ENCODE measurements at regions not wholly inside any gene's neighbourhood (a gene's known extent, or its start where the extent isn't known, plus 50 kb on each side); places are given as distances from the start of the nearest gene placed in this dataset.
"Not testable (repeated sequence)": the region's sequence is repeated elsewhere in the genome, so short reads cannot be mapped to it uniquely, and the experiment has no call there.

DNA sequence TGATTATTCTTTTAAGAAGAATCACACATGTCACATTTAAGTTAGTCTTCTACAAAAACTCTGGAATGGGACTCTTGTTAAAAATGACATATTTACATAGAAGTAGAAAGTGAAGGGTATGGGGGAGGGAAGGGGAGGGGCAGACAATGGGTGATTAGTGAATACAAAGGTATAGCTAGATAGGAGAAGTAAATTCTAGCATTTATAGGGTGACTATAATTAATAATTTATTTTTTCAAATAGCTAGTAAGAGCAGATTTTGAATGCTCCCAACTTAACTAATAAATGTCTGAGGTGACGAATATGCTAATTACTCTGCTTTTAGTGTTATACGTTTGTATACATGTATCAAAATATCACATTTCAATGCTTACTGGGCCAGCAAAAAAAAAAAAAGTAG is 59.4 kb downstream of the BLTP3B start:
- no CpG with 5 or more reads among the region's 2 CpGs for WGBS (ENCODE audit: insufficient coverage)
- Histone ChIP-seq H3K9me3 (ENCODE audit: control insufficient read depth, insufficient read depth, low read length) (peaks cover 2% of the 10 kb centered on the region), H3K27ac (ENCODE audit: low read depth, low read length) (no peak overlapping the region), H3K27me3 (ENCODE audit: control insufficient read depth, insufficient read depth, low read length) (no peaks in the 10 kb centered on the region), H3K4me3 (ENCODE audit: low read depth, low read length) (no peak overlapping the region), H3K4me1 (ENCODE audit: control insufficient read depth, insufficient read depth, low read length) (no peaks in the 10 kb centered on the region), H3K36me3 (ENCODE audit: control insufficient read depth, insufficient read depth, low read length) (peaks cover 23% of the 10 kb centered on the region)
- DNase-seq (ENCODE audit: low read depth in 4 of 6, low spot score in 6 of 6): no peak

DNA sequence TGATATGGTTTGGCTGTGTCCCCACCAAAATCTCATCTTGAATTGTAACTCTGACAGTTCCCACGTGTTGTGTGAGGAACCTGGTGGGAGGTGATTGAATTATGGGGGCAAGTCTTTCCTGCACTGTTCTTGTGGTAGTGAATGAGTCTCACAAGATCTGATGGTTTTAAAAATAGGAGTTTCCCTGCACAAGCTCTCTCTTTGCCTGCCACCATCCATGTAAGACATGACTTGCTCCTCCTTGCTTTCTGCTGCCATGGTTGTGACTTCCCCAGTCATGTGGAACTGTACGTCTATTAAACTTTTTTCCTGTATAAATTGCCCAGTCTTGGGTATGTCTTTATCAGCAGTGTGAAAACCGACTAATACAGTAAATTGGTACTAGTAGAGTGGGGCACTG is 63.9 kb downstream of the BLTP3B start:
- H3K27ac ChIP-seq (ENCODE audit: low read depth, low read length); H3K4me1 ChIP-seq (ENCODE audit: control insufficient read depth, insufficient read depth, low read length); DNase-seq (ENCODE audit: low read depth in 4 of 6, low spot score in 6 of 6); H3K9me3 ChIP-seq (ENCODE audit: control insufficient read depth, insufficient read depth, low read length); H3K27me3 ChIP-seq (ENCODE audit: control insufficient read depth, insufficient read depth, low read length); H3K4me3 ChIP-seq (ENCODE audit: low read depth, low read length): not testable (repeated sequence)
- WGBS (ENCODE audit: insufficient coverage): 100% methylated on average over 1 of the region's 3 CpGs
- peaks cover 15% of the 10 kb centered on the region for H3K36me3 ChIP-seq (ENCODE audit: control insufficient read depth, insufficient read depth, low read length)

- Histone ChIP-seq H3K36me3 (ENCODE audit: control insufficient read depth, insufficient read depth, low read length) (peaks cover 14% of the 10 kb centered on the region), H3K27me3 (ENCODE audit: control insufficient read depth, insufficient read depth, low read length) (no peaks in the 10 kb centered on the region), H3K27ac (ENCODE audit: low read depth, low read length) (no peak overlapping the region), H3K9me3 (ENCODE audit: control insufficient read depth, insufficient read depth, low read length) (peaks cover 2% of the 10 kb centered on the region), H3K4me1 (ENCODE audit: control insufficient read depth, insufficient read depth, low read length) (no peaks in the 10 kb centered on the region), H3K4me3 (ENCODE audit: low read depth, low read length) (no peak overlapping the region)
- 50% methylated on average over 1 of the region's 3 CpGs for WGBS (ENCODE audit: insufficient coverage)
- no peak for DNase-seq (ENCODE audit: low read depth in 4 of 6, low spot score in 6 of 6)
Measured at GRCh38 chr12:100077367-100077766, 65.3 kb downstream of the BLTP3B start.

- H3K27ac ChIP-seq (ENCODE audit: low read depth, low read length): no peak overlapping the region
- no peak for DNase-seq (ENCODE audit: low read depth in 4 of 6, low spot score in 6 of 6)
- peaks cover 17% of the 10 kb centered on the region for H3K36me3 ChIP-seq (ENCODE audit: control insufficient read depth, insufficient read depth, low read length)
- no peaks in the 10 kb centered on the region for H3K4me1 ChIP-seq (ENCODE audit: control insufficient read depth, insufficient read depth, low read length)
- H3K4me3 ChIP-seq (ENCODE audit: low read depth, low read length): no peak overlapping the region
- no peaks in the 10 kb centered on the region for H3K27me3 ChIP-seq (ENCODE audit: control insufficient read depth, insufficient read depth, low read length)
- peaks cover 2% of the 10 kb centered on the region for H3K9me3 ChIP-seq (ENCODE audit: control insufficient read depth, insufficient read depth, low read length)
- 100% methylated on average over 1 of the region's 2 CpGs for WGBS (ENCODE audit: insufficient coverage)
Measured at GRCh38 chr12:100075598-100075997, 67.1 kb downstream of the BLTP3B start.

- H3K27ac ChIP-seq (ENCODE audit: low read depth, low read length): no peak overlapping the region
- no CpG with 5 or more reads among the region's 1 CpG for WGBS (ENCODE audit: insufficient coverage)
- no peak for DNase-seq (ENCODE audit: low read depth in 4 of 6, low spot score in 6 of 6)
- no peaks in the 10 kb centered on the region for H3K27me3 ChIP-seq (ENCODE audit: control insufficient read depth, insufficient read depth, low read length)
- no peak overlapping the region for H3K4me3 ChIP-seq (ENCODE audit: low read depth, low read length)
- no peaks in the 10 kb centered on the region for H3K4me1 ChIP-seq (ENCODE audit: control insufficient read depth, insufficient read depth, low read length)
- H3K36me3 ChIP-seq (ENCODE audit: control insufficient read depth, insufficient read depth, low read length): peaks cover 13% of the 10 kb centered on the region
- H3K9me3 ChIP-seq (ENCODE audit: control insufficient read depth, insufficient read depth, low read length): peaks cover 11% of the 10 kb centered on the region
Measured at GRCh38 chr12:100069795-100070194, 72.9 kb downstream of the BLTP3B start.

- no peaks in the 10 kb centered on the region for H3K27me3 ChIP-seq (ENCODE audit: control insufficient read depth, insufficient read depth, low read length)
- H3K9me3 ChIP-seq (ENCODE audit: control insufficient read depth, insufficient read depth, low read length): peaks cover 11% of the 10 kb centered on the region
- DNase-seq (ENCODE audit: low read depth in 4 of 6, low spot score in 6 of 6): no peak
- H3K36me3 ChIP-seq (ENCODE audit: control insufficient read depth, insufficient read depth, low read length): peaks cover 13% of the 10 kb centered on the region
- no peak overlapping the region for H3K4me3 ChIP-seq (ENCODE audit: low read depth, low read length)
- WGBS (ENCODE audit: insufficient coverage): no CpG with 5 or more reads among the region's 1 CpG
- no peaks in the 10 kb centered on the region for H3K4me1 ChIP-seq (ENCODE audit: control insufficient read depth, insufficient read depth, low read length)
- H3K27ac ChIP-seq (ENCODE audit: low read depth, low read length): no peak overlapping the region
Measured at GRCh38 chr12:100068305-100068704, 74.4 kb downstream of the BLTP3B start.

DNA sequence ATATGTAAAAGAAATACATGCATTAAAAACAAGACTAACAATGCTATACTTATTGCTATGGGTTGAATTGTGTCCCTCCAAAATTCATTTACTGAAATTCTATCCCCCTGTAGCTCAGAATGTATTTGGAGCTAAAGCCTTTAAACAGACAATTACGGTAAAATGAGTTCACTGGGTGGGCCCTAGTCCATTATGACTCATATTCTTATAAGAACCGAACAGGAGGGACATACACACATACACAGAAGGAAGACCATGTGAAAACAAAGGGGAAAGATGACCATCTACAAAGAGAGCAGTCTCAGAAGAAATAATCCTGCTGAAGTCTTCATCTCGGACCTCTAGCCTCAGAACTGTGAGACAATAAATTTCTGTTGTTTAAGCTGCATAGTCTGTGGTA is 77.1 kb upstream of the ANKS1B start:
- WGBS (ENCODE audit: insufficient coverage): no CpG with 5 or more reads among the region's 3 CpGs
- Histone ChIP-seq H3K27ac (ENCODE audit: low read depth, low read length) (no peak overlapping the region), H3K4me3 (ENCODE audit: low read depth, low read length) (no peak overlapping the region), H3K9me3 (ENCODE audit: control insufficient read depth, insufficient read depth, low read length) (no peaks in the 10 kb centered on the region), H3K4me1 (ENCODE audit: control insufficient read depth, insufficient read depth, low read length) (no peaks in the 10 kb centered on the region), H3K36me3 (ENCODE audit: control insufficient read depth, insufficient read depth, low read length) (no peaks in the 10 kb centered on the region), H3K27me3 (ENCODE audit: control insufficient read depth, insufficient read depth, low read length) (no peaks in the 10 kb centered on the region)
- DNase-seq (ENCODE audit: low read depth in 4 of 6, low spot score in 6 of 6): no peak

GRCh38 chr12:100058482-100059029 is 73.8 kb upstream of the ANKS1B start:
- Histone ChIP-seq H3K27ac (ENCODE audit: low read depth, low read length) (no peak overlapping the region), H3K9me3 (ENCODE audit: control insufficient read depth, insufficient read depth, low read length) (no peaks in the 10 kb centered on the region), H3K4me1 (ENCODE audit: control insufficient read depth, insufficient read depth, low read length) (no peaks in the 10 kb centered on the region), H3K4me3 (ENCODE audit: low read depth, low read length) (no peak overlapping the region), H3K36me3 (ENCODE audit: control insufficient read depth, insufficient read depth, low read length) (peaks cover 4% of the 10 kb centered on the region), H3K27me3 (ENCODE audit: control insufficient read depth, insufficient read depth, low read length) (no peaks in the 10 kb centered on the region)
- WGBS (ENCODE audit: insufficient coverage): no CpG with 5 or more reads among the region's 3 CpGs
- DNase-seq (ENCODE audit: low read depth in 4 of 6, low spot score in 6 of 6): peak in 3 of 6 donors; percentile 1 to 55 (median 15)

DNA sequence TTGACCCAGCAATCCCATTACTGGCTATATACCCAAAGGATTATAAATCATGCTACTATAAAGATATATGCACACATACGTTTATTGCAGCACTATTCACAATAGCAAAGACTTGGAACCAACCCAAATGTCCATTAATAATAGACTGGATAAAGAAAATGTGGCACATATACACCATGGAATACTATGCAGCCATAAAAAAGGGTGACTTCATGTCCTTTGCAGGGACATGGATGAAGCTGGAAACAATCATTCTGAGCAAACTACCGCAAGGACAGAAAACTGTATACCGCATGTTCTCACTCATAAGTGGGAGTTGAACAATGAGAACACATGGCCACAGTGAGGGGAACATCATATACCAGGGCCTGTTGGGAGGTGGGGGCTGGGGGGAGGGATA is 61.5 kb upstream of the ANKS1B start:
- H3K27ac ChIP-seq (ENCODE audit: low read depth, low read length); H3K27me3 ChIP-seq (ENCODE audit: control insufficient read depth, insufficient read depth, low read length); H3K4me1 ChIP-seq (ENCODE audit: control insufficient read depth, insufficient read depth, low read length); H3K4me3 ChIP-seq (ENCODE audit: low read depth, low read length); H3K9me3 ChIP-seq (ENCODE audit: control insufficient read depth, insufficient read depth, low read length); DNase-seq (ENCODE audit: low read depth in 4 of 6, low spot score in 6 of 6): not testable (repeated sequence)
- peaks cover 10% of the 10 kb centered on the region for H3K36me3 ChIP-seq (ENCODE audit: control insufficient read depth, insufficient read depth, low read length)
- WGBS (ENCODE audit: insufficient coverage): no CpG with 5 or more reads among the region's 3 CpGs

DNA sequence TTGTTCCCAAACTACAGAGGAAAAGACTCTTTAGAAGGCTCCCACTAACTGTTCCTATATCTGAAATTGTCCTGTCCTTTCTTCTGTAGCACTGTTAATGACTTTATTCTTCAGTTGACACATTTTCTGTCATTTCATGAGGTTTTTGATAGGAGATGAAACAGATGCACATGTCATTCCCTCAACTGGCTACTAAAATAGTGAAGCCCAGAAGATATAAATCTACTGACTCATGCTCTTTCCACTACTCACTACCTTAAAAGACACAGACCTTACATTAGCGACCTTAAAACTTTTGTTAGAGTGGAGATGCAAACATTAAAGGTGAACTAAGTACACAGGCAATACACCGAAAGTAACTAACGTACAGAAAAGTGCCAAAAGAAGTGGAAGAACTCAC is 59.5 kb upstream of the ANKS1B start:
- Histone ChIP-seq H3K27ac (ENCODE audit: low read depth, low read length) (no peak overlapping the region), H3K4me1 (ENCODE audit: control insufficient read depth, insufficient read depth, low read length) (no peaks in the 10 kb centered on the region), H3K27me3 (ENCODE audit: control insufficient read depth, insufficient read depth, low read length) (no peaks in the 10 kb centered on the region), H3K9me3 (ENCODE audit: control insufficient read depth, insufficient read depth, low read length) (no peaks in the 10 kb centered on the region), H3K36me3 (ENCODE audit: control insufficient read depth, insufficient read depth, low read length) (peaks cover 10% of the 10 kb centered on the region), H3K4me3 (ENCODE audit: low read depth, low read length) (no peak overlapping the region)
- no peak for DNase-seq (ENCODE audit: low read depth in 4 of 6, low spot score in 6 of 6)
- WGBS (ENCODE audit: insufficient coverage): no CpG with 5 or more reads among the region's 3 CpGs

Measured in spinal cord (tissue), 9 donors.